GM19099 (cell line): ENCODE measurements at regions not wholly inside any gene's neighbourhood (a gene's known extent, or its start where the extent isn't known, plus 50 kb on each side); places are given as distances from the start of the nearest gene placed in this dataset.

Source experiments
- POLR2A ChIP-seq: IDR thresholded peaks from 3 replicates; pipeline ENCODE4 v1.6.1; 2011; ENCODE audit warnings: low read depth; ENCODE audit not compliant: insufficient read length; ENCODE audit errors: extremely low read depth

DNA sequence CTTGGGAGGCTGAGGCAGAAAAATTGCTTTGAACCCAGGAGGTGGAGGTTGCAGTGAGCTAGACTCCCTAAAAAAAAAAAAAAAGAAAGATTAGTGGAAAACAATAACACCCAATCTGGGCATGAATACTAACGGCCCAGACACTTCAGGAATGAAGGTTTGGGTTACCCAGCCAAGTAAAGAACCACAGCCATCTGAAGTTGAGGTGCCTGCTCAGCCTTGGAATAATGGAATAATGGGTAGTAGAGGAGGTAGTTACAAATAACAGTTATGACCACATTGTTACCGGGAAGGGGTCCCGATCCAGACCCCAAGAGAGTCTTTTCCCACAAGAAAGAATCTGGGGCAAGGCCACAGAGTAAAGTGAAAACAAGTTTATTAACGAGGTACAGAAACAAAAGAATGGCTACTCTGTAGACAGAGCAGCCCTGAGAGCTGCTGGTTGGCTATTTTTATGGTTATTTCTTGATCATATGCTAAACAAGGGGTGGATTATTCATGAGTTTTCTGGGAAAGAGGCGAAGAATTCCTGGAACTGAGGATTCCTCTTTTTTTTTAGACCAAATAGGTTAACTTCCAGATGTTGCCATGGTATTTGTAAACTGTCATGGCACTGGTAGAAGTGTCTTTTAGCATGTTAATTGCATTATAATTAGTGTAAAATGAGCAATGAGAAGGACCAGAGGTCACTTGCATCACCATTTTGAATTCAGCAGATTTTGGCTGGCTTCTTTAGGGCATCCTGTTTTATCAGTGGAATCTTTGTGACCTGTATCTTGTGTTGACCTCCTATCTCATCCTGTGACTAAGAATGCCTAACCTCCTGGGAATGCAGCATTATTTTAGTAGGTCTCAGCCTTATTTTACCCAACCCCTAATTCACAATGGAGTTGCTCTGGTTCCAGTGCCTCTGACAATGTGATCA, 96.2 kb upstream of the HAAO start:
- no peak for TF ChIP-seq POLR2A

DNA sequence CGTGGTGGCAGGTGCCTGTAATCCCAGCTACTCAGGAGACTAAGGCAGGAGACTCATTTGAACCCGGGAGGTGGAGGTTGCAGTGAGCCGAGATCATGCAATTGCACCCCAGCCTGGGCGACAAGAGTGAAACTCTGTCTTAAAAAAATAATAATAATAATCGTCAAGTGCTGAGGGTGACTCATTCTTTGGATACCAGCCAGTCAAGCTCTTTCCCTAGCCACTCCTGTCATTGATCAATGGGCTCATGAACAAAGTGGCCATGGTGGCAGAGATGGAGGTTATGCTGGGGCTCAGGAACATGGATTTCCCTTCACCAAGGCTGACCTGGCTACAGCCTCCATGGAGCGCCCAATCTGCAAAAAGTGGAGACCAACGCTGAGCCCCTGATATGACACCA, 94.5 kb upstream of the HAAO start:
- no peak for TF ChIP-seq POLR2A

DNA sequence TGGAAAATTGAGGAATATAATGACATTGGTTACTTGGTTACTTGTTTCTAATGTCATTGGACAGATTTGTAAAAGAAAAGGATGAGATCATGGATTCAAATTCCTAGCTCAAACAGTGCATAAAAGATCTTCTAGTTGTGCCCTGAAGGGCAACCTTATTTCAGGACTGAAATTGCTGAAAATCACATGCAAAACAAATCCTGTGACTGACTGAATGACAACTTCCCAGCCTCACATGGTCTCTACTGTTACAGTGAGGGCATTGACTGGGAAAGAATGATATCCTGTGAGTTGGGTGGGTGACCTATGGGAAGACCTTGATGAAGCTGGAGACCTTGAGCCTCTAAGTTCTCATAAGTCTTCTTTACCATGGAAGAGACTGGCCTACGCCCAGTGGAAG, 90.4 kb upstream of the HAAO start:
- no peak for TF ChIP-seq POLR2A

- no peak for TF ChIP-seq POLR2A
These were observed 89.3 kb upstream of the HAAO start for GRCh38 chr2:42881732-42882131.

- TF ChIP-seq POLR2A = no peak
These were observed 88.6 kb upstream of the HAAO start for GRCh38 chr2:42880738-42881690.

- TF ChIP-seq POLR2A = no peak
These were observed 87.7 kb upstream of the HAAO start for GRCh38 chr2:42879913-42880737.

DNA sequence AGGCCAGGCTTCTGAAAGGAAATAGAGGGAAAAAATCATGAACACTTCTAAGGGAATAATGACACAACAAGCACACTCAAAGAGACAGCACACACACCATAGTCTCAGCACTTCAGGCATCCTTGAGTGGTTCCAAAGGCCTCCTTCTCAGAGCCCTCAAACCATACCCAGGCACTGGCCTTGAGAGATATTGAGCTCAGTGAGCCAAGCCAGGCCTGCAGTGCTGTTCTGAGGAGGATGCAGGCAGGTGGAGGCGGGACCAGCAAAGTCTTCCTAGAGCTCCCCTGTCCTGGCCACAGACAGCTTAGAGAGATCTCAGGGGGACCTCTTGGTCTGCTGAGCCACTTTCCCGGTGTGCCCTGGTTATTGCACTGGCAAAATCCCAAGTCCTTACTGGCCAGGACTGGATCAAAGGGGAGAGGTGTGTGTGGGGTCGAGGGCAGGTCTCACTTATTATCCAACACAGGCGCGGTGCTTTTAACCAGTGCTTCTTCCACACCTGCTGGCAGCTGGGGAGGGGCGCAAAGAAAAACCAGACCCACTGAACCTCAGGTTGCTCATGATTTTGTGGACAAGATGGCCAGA, 86.8 kb upstream of the HAAO start:
- TF ChIP-seq POLR2A = no peak

DNA sequence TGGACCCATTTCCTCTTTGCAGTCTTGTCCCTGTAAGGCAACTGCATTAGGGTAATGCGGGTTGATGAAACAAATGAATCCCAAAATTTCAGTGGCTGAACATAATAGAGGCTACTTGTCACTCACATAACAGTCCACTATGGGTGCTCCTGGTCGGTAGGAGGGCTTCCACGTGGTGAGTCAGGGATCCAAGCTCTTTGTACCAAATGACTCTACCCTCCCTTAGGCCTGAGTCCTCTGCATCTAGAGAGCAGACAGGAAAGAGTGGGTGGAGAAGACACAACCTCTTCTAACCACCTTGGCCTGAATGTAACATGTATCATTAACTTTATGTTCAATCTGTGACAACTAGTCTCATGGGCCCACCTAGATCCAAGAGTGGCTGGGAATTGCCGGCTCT, 86.2 kb upstream of the HAAO start:
- TF ChIP-seq POLR2A = no peak

GRCh38 chr2:42877936-42878335, 85.6 kb upstream of the HAAO start:
- no peak for TF ChIP-seq POLR2A

DNA sequence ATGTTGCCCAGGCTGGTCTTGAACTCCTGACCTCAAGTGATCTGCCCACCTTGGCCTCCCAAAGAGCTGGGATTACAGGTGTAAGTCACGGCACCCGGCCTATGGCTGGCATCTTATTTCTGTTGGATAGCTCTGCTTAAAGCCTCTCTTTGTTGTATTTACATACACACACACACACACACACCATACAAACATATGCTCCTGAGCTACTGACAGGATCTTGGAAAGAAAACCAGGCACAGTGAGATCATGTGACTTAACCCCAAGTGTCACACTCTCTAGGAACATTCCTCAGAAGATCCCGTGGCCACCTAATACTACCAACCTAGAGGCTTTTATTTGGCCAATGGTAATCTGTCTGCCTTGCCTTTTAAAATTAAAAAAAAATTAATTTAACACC, 85.1 kb upstream of the HAAO start:
- TF ChIP-seq POLR2A = no peak

- no peak for TF ChIP-seq POLR2A
These were observed 84.0 kb upstream of the HAAO start for GRCh38 chr2:42876326-42876751.

DNA sequence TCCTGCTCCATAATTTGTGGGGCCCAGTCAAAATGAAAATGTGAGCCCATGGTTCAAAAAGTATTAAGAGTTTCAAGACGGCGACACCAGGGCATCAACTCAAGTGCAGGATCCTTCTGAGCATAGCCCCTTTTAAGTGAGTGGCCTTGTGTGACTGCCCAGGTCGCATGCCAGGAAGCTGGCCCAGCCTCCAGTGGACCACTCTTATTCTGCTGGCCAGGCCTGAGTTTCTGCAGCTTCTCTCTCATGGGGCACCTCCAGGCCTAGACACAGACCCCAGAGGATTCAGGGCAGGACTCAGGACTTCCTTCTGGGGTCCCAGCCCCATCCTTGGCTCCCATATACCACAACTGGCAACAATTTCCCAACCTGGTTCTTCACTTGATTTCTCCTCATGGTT, 83.5 kb upstream of the HAAO start:
- TF ChIP-seq POLR2A = no peak

GRCh38 chr2:42874949-42875801, 82.8 kb upstream of the HAAO start:
- TF ChIP-seq POLR2A = no peak
